PC-3 (cell line): ENCODE measurements at regions not wholly inside any gene's neighbourhood (a gene's known extent, or its start where the extent isn't known, plus 50 kb on each side); places are given as distances from the start of the nearest gene placed in this dataset.

Experiments used
- ATAC-seq: fragments of 200-7000 bp; cut with Tn5 transposase; 2 replicates; pipeline ENCODE4 v1.9.1; 2020; ENCODE audit warnings: mild to moderate bottlenecking, moderate library complexity
- BruUV-seq: library from RNA; stranded (reverse); fragments of 400-500 nt; replicated peaks from 2 replicates; lab custom pipeline; 2021; lab: Mats Ljungman, UMichigan
- CTCF ChIA-PET: fragments of 300-600 bp; sonication (Branson Sonifier 250); formaldehyde crosslinking; loops from one replicate; lab custom pipeline; 2022; ENCODE audit warnings: antibody characterized with exemption; lab: Charles Lee
- POLR2A ChIA-PET: fragments of 300-600 bp; sonication (Branson Sonifier 250); formaldehyde crosslinking; loops from one replicate; lab custom pipeline; 2022; ENCODE audit warnings: antibody characterized with exemption; ENCODE audit not compliant: unreplicated experiment; lab: Charles Lee
- DNase-seq: peaks from one replicate; pipeline ENCODE4 v3.0.0-alpha.2; 2015
- H2AFZ ChIP-seq: fragments of 300-600 bp; sonication (generic); 2 replicates; pipeline ENCODE4 v1.6.0; 2016; ENCODE audit warnings: antibody characterized with exemption, low read length
- H3F3A ChIP-seq: fragments of 300-600 bp; sonication (generic); one replicate; pipeline ENCODE4 v1.6.0; 2017; ENCODE audit warnings: antibody characterized with exemption, low read length, control low read depth, mild to moderate bottlenecking; ENCODE audit not compliant: unreplicated experiment
- H3K27ac ChIP-seq: fragments of 300-600 bp; sonication (generic); 2 replicates; pipeline ENCODE4 v1.5.1; 2016; ENCODE audit warnings: mild to moderate bottlenecking, low read length
- H3K27me3 ChIP-seq: fragments of 300-600 bp; sonication (generic); 2 replicates; pipeline ENCODE4 v1.6.1; 2016; ENCODE audit warnings: low read length, mixed read lengths
- H3K36me3 ChIP-seq: fragments of 300-600 bp; sonication (generic); 2 replicates; pipeline ENCODE4 v1.6.1; 2016; ENCODE audit warnings: low read depth, mixed run types, low read length, mixed read lengths
- H3K4me1 ChIP-seq: fragments of 300-600 bp; sonication (generic); 2 replicates; pipeline ENCODE4 v1.5.1; 2016; ENCODE audit warnings: low read length; ENCODE audit not compliant: insufficient read depth
- H3K4me2 ChIP-seq: fragments of 300-600 bp; sonication (generic); 2 replicates; pipeline ENCODE4 v1.6.0; 2016; ENCODE audit warnings: low read length
- H3K4me3 ChIP-seq: fragments of 300-600 bp; sonication (generic); 2 replicates; pipeline ENCODE4 v1.5.1; 2016; ENCODE audit warnings: mild to moderate bottlenecking, low read length, mixed read lengths
- H3K79me2 ChIP-seq: fragments of 300-600 bp; sonication (generic); 2 replicates; pipeline ENCODE4 v1.6.1; 2017; ENCODE audit warnings: low read length, mixed read lengths
- H3K9ac ChIP-seq: fragments of 300-600 bp; sonication (generic); 2 replicates; pipeline ENCODE4 v1.6.0; 2016; ENCODE audit warnings: mild to moderate bottlenecking, low read length
- H3K9me2 ChIP-seq: fragments of 300-600 bp; sonication (generic); replicated peaks from 2 replicates; pipeline ENCODE4 v1.6.1; 2016; ENCODE audit warnings: mixed run types, low read length, mixed read lengths
- H3K9me3 ChIP-seq: fragments of 300-600 bp; sonication (generic); 2 replicates; pipeline ENCODE4 v1.6.1; 2016; ENCODE audit warnings: low read length, mixed read lengths
- H4K20me1 ChIP-seq: fragments of 300-600 bp; sonication (generic); 2 replicates; pipeline ENCODE4 v1.6.1; 2016; ENCODE audit warnings: low read length, mixed read lengths
- EZH2 ChIP-seq: fragments of 300-600 bp; sonication (generic); IDR thresholded peaks from one replicate; pipeline ENCODE4 v1.6.1; 2017; ENCODE audit warnings: antibody characterized with exemption, mild to moderate bottlenecking, low read length; ENCODE audit not compliant: unreplicated experiment
- EZH2phosphoT487 ChIP-seq: fragments of 300-600 bp; sonication (generic); IDR thresholded peaks from 2 replicates; pipeline ENCODE4 v1.6.1; 2018; ENCODE audit warnings: mild to moderate bottlenecking, antibody characterized with exemption, low read length, borderline replicate concordance
- intact Hi-C: fragments of 100-400 bp; cut with micrococcal nuclease; formaldehyde crosslinking; loops from 2 replicates; pipeline ENCODE4 v1.9.0; 2023
- TF ChIP-seq, protein P1 (sequence below): fragments of 300-600 bp; sonication (generic); conservative IDR thresholded peaks from 2 replicates; pipeline ENCODE4 v1.5.1; 2017; ENCODE audit warnings: antibody characterized with exemption, low read depth, mild to moderate bottlenecking, low read length

DNA sequence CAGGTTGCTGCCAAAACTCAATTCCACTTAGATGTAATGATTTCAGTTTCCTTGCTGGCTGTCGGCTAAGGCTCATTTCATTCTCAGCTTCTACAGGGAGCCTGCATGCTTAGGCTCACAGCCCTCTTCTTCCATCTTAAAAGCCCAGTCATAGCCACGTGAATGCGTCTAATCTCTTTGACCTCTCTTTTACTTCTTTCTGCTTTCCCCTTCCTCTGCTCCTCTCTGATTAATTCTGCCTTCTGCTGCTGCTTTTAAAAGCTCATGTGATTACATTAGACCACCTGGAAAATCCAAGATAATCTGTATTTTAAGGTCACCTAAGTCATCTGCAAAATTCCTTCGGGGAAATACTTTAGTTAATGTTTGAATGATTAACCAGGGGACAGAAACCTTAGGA is 812.8 kb upstream of the BRINP3 start:
- H3K4me2 ChIP-seq, result no peak overlapping the region
- no peaks in the 10 kb centered on the region for H4K20me1 ChIP-seq
- no peak for ATAC-seq
- no peaks in the 10 kb centered on the region for H3F3A ChIP-seq
- no peaks in the 10 kb centered on the region for H3K36me3 ChIP-seq
- ChIA-PET CTCF (no interaction called here), POLR2A (no interaction called here)
- H3K9me2 ChIP-seq, result no peaks in the 10 kb centered on the region
- no peaks in the 10 kb centered on the region for H3K79me2 ChIP-seq
- H3K4me1 ChIP-seq, result no peaks in the 10 kb centered on the region
- TF ChIP-seq, protein P1, sequence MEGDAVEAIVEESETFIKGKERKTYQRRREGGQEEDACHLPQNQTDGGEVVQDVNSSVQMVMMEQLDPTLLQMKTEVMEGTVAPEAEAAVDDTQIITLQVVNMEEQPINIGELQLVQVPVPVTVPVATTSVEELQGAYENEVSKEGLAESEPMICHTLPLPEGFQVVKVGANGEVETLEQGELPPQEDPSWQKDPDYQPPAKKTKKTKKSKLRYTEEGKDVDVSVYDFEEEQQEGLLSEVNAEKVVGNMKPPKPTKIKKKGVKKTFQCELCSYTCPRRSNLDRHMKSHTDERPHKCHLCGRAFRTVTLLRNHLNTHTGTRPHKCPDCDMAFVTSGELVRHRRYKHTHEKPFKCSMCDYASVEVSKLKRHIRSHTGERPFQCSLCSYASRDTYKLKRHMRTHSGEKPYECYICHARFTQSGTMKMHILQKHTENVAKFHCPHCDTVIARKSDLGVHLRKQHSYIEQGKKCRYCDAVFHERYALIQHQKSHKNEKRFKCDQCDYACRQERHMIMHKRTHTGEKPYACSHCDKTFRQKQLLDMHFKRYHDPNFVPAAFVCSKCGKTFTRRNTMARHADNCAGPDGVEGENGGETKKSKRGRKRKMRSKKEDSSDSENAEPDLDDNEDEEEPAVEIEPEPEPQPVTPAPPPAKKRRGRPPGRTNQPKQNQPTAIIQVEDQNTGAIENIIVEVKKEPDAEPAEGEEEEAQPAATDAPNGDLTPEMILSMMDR, result no peak
- TF ChIP-seq EZH2phosphoT487, result no peak
- TF ChIP-seq EZH2, result no peak
- H2AFZ ChIP-seq, result no peak overlapping the region
- H3K9me3 ChIP-seq, result no peaks in the 10 kb centered on the region
- no peak overlapping the region for H3K4me3 ChIP-seq
- DNase-seq, result no peak
- no peaks in the 10 kb centered on the region for H3K27me3 ChIP-seq
- no peak overlapping the region for H3K27ac ChIP-seq
- intact Hi-C loops, result no loop called here
- H3K9ac ChIP-seq, result no peak overlapping the region
- no TSS peak for BruUV-seq

DNA sequence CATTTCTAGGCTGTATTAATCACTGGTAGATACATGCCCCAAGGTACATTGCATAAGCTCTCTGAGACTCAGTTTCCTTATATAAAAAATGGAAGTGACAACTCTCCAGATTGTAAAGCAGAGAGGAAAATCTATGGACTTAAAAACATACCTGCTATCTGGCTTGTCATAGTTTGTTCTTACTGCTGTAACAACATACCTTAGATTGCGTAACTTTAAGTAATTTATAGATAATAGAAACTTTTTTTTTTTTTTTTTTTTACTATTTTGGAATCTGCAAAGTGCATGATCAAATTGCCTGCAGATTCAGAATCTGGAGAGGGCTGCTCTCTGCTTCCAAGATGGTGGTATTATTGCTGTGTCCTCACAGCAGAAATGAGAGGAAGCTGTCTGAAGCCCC is 827.7 kb upstream of the BRINP3 start:
- Histone ChIP-seq H3K9me2 (no peaks in the 10 kb centered on the region), H3K4me3 (no peak overlapping the region), H3K4me1 (no peaks in the 10 kb centered on the region), H4K20me1 (no peaks in the 10 kb centered on the region), H3F3A (no peaks in the 10 kb centered on the region), H3K79me2 (no peaks in the 10 kb centered on the region), H2AFZ (no peak overlapping the region), H3K9me3 (no peaks in the 10 kb centered on the region), H3K27me3 (no peaks in the 10 kb centered on the region), H3K9ac (no peak overlapping the region), H3K4me2 (no peak overlapping the region), H3K27ac (no peak overlapping the region), H3K36me3 (no peaks in the 10 kb centered on the region)
- TF ChIP-seq EZH2 (no peak), EZH2phosphoT487 (no peak)
- TF ChIP-seq, protein P1, result no peak
- BruUV-seq, result no TSS peak
- ATAC-seq (no peak), DNase-seq (no peak)
- POLR2A ChIA-PET, result no interaction called here
- intact Hi-C loops, result no loop called here
- CTCF ChIA-PET, result no interaction called here

DNA sequence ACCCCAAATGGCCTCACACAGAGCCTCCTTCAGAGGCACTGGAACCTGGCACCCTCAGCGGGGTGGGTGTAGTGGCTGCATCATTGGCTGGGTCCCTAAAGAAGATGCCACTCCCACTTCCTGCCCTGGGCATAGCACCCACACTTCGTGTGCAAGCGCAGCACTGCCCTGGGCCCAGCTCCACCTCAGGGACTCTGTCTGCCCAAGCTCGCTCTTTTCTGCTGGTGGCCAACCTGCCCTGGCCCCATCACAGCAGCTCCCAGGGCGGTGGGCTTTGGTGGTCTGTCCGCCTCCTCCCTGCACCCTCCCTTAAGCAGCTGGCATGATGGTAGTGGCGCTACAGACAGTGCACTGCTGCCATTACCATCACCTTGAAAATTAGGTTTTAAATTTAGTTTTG is 829.3 kb upstream of the BRINP3 start:
- no peak for TF ChIP-seq EZH2
- TF ChIP-seq, protein P1, result no peak
- no peak for TF ChIP-seq EZH2phosphoT487
- H4K20me1 ChIP-seq, result no peaks in the 10 kb centered on the region
- no peaks in the 10 kb centered on the region for H3K36me3 ChIP-seq
- ChIA-PET POLR2A (interaction anchor here (0.5 kb wide), 1 partner anchor 571 kb away, joined by 3 read pairs; no protein-coding TSS in a partner anchor), CTCF (no interaction called here)
- no peak overlapping the region for H3K4me3 ChIP-seq
- no TSS peak for BruUV-seq
- H3K4me2 ChIP-seq, result no peak overlapping the region
- no peak overlapping the region for H3K27ac ChIP-seq
- H3K79me2 ChIP-seq, result no peaks in the 10 kb centered on the region
- H3K9ac ChIP-seq, result no peak overlapping the region
- H2AFZ ChIP-seq, result no peak overlapping the region
- intact Hi-C loops, result no loop called here
- H3K27me3 ChIP-seq, result no peaks in the 10 kb centered on the region
- DNase-seq, result no peak
- no peaks in the 10 kb centered on the region for H3K9me2 ChIP-seq
- ATAC-seq, result no peak
- no peaks in the 10 kb centered on the region for H3K4me1 ChIP-seq
- H3F3A ChIP-seq, result no peaks in the 10 kb centered on the region
- H3K9me3 ChIP-seq, result no peaks in the 10 kb centered on the region
